OCI-LY1 (cell line): ENCODE measurements at regions not wholly inside any gene's neighbourhood (a gene's known extent, or its start where the extent isn't known, plus 50 kb on each side); places are given as distances from the start of the nearest gene placed in this dataset.
"Not testable (repeated sequence)": the region's sequence is repeated elsewhere in the genome, so short reads cannot be mapped to it uniquely, and the experiment has no call there.

Experiments
- H2AFZ ChIP-seq: fragments of 200-600 bp; sonication (generic), shearing (Covaris generic); 2 replicates; pipeline ENCODE4 v1.6.0; 2014; ENCODE audit warnings: antibody characterized with exemption, mild to moderate bottlenecking, low read length
- H3F3A ChIP-seq: fragments of 200-600 bp; sonication (generic), shearing (Covaris generic); 2 replicates; pipeline ENCODE4 v1.6.0; 2014; ENCODE audit warnings: mild to moderate bottlenecking, antibody characterized with exemption, low read length, moderate library complexity; ENCODE audit not compliant: insufficient read depth
- H3K27ac ChIP-seq: fragments of 200-600 bp; sonication (generic); 2 replicates; pipeline ENCODE4 v1.5.1; 2014; ENCODE audit warnings: low read length, mixed run types, mild to moderate bottlenecking, low read depth; ENCODE audit not compliant: poor library complexity, severe bottlenecking
- H3K27me3 ChIP-seq: fragments of 200-600 bp; sonication (generic); 2 replicates; pipeline ENCODE4 v1.6.0; 2014; ENCODE audit warnings: antibody characterized with exemption, mild to moderate bottlenecking, low read length, moderate library complexity; ENCODE audit not compliant: insufficient read depth
- H3K36me3 ChIP-seq: fragments of 200-600 bp; sonication (generic); 2 replicates; pipeline ENCODE4 v1.6.1; 2014; ENCODE audit warnings: mild to moderate bottlenecking, antibody characterized with exemption, low read length, moderate library complexity, mixed read lengths; ENCODE audit not compliant: insufficient read depth
- H3K4me1 ChIP-seq: fragments of 200-600 bp; sonication (generic); 2 replicates; pipeline ENCODE4 v1.5.1; 2014; ENCODE audit warnings: mild to moderate bottlenecking, low read length, moderate library complexity; ENCODE audit not compliant: insufficient read depth, severe bottlenecking
- H3K4me2 ChIP-seq: fragments of 200-600 bp; sonication (generic), shearing (Covaris generic); 2 replicates; pipeline ENCODE4 v1.6.1; 2014; ENCODE audit warnings: low read length
- H3K4me3 ChIP-seq: fragments of 200-600 bp; sonication (generic); 2 replicates; pipeline ENCODE4 v1.5.1; 2014; ENCODE audit warnings: low read length, low read depth, mild to moderate bottlenecking, mixed read lengths; ENCODE audit not compliant: poor library complexity, severe bottlenecking
- H3K79me2 ChIP-seq: fragments of 200-600 bp; shearing (Covaris generic); 2 replicates; pipeline ENCODE4 v1.6.1; 2016; ENCODE audit warnings: mixed run types, low read length, mixed read lengths; ENCODE audit not compliant: insufficient read depth
- H3K9ac ChIP-seq: fragments of 200-600 bp; sonication (generic), shearing (Covaris generic); 2 replicates; pipeline ENCODE4 v1.6.1; 2014; ENCODE audit warnings: mild to moderate bottlenecking, low read length, mixed read lengths
- H3K9me2 ChIP-seq: fragments of 200-600 bp; sonication (generic), shearing (Covaris generic); 2 replicates; pipeline ENCODE4 v1.6.1; 2014; ENCODE audit warnings: low read depth, mild to moderate bottlenecking, low read length, mixed read lengths
- H3K9me3 ChIP-seq: fragments of 200-600 bp; shearing (Covaris generic); 2 replicates; pipeline ENCODE4 v1.6.1; 2014; ENCODE audit warnings: low read length, mixed read lengths
- H4K20me1 ChIP-seq: fragments of 200-600 bp; sonication (generic), shearing (Covaris generic); 2 replicates; pipeline ENCODE4 v1.6.0; 2016; ENCODE audit warnings: mild to moderate bottlenecking, low read length; ENCODE audit not compliant: insufficient read depth
- EZH2 ChIP-seq: fragments of 200-600 bp; sonication (generic), shearing (Covaris generic); IDR thresholded peaks from 2 replicates; pipeline ENCODE4 v1.8.0; 2017; ENCODE audit warnings: borderline replicate concordance, mixed run types, mild to moderate bottlenecking, antibody characterized with exemption, low read length, moderate library complexity, mixed read lengths
- TF ChIP-seq, protein P1 (sequence below): fragments of 200-600 bp; sonication (generic), shearing (Covaris generic); IDR thresholded peaks from 2 replicates; pipeline ENCODE4 v1.5.1; 2017; ENCODE audit warnings: mild to moderate bottlenecking, antibody characterized with exemption, low read length, moderate library complexity, mixed read lengths

DNA sequence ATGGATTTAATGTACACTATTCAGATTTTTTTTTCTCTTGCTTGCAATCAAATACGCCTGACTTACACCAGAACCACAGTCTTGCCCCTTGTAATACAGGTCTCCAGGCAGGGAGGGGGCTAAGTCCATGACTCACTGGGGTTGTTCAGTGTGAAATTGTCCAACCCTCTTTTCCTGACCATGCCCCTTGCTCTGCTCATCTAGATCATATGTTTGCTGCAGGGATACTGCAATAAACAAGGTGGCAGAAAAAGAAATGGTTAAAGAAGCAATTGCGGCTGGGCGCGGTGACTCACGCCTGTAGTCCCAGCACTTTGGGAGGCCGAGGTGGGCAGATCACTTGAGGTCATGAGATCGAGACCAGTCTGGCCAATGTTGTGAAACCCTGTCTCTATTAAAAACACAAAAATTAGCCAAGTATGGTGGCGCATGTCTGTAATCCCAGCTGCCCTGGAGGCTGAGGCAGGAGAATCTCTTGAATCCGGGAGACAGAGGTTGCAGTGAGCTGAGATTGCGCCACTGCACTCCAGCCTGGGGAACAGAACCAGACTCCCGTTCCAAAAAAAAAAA is 85.5 kb downstream of the TMEM130 start:
- no peaks in the 10 kb centered on the region for H3K79me2 ChIP-seq
- no peak overlapping the region for H3K4me3 ChIP-seq
- no peaks in the 10 kb centered on the region for H3K9me2 ChIP-seq
- H4K20me1 ChIP-seq = no peaks in the 10 kb centered on the region
- no peak overlapping the region for H3K4me2 ChIP-seq
- H3K4me1 ChIP-seq = no peaks in the 10 kb centered on the region
- no peak overlapping the region for H3K27ac ChIP-seq
- no peak overlapping the region for H2AFZ ChIP-seq
- H3K27me3 ChIP-seq = peaks cover 14% of the 10 kb centered on the region
- TF ChIP-seq, protein P1, sequence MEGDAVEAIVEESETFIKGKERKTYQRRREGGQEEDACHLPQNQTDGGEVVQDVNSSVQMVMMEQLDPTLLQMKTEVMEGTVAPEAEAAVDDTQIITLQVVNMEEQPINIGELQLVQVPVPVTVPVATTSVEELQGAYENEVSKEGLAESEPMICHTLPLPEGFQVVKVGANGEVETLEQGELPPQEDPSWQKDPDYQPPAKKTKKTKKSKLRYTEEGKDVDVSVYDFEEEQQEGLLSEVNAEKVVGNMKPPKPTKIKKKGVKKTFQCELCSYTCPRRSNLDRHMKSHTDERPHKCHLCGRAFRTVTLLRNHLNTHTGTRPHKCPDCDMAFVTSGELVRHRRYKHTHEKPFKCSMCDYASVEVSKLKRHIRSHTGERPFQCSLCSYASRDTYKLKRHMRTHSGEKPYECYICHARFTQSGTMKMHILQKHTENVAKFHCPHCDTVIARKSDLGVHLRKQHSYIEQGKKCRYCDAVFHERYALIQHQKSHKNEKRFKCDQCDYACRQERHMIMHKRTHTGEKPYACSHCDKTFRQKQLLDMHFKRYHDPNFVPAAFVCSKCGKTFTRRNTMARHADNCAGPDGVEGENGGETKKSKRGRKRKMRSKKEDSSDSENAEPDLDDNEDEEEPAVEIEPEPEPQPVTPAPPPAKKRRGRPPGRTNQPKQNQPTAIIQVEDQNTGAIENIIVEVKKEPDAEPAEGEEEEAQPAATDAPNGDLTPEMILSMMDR = no peak
- no peak for TF ChIP-seq EZH2
- H3F3A ChIP-seq = no peaks in the 10 kb centered on the region
- no peak overlapping the region for H3K9ac ChIP-seq
- no peaks in the 10 kb centered on the region for H3K9me3 ChIP-seq
- H3K36me3 ChIP-seq = no peaks in the 10 kb centered on the region

DNA sequence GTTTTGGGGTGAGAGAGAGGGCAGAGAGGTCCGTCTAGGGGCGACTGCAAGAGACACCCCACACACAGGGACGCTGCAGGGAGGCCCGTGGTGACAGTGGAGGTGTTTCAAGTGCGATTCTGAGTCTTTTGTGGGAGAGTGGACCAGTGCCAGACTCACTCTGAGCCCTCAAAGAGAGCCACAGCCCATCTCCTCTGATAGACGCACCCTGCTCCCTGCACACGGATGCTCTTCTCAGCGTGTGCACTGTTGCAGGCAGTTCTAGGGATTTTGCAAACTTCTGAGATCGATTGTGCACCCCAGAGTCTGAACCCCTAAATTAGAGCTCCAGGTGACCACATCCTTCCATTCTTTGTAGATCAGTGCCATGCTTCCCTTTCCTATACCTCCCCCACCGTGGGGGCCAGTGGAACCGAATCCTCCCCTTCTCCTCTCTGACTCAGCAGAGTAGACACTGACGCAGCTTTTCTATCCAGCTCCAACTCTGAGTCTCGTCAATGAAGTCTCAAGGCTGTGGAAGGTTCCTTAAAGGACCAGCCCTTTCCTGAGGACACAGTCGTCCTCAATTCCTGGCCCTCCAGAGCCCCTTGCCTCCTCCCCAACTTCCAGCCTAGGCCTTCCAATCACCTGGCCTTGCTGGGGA is 83.8 kb downstream of the TMEM130 start:
- no peak for TF ChIP-seq EZH2
- TF ChIP-seq, protein P1 = no peak
- H3F3A ChIP-seq = no peaks in the 10 kb centered on the region
- no peak overlapping the region for H3K9ac ChIP-seq
- no peak overlapping the region for H3K27ac ChIP-seq
- no peaks in the 10 kb centered on the region for H3K36me3 ChIP-seq
- H4K20me1 ChIP-seq = no peaks in the 10 kb centered on the region
- no peaks in the 10 kb centered on the region for H3K79me2 ChIP-seq
- H2AFZ ChIP-seq = no peak overlapping the region
- H3K4me3 ChIP-seq = no peak overlapping the region
- peaks cover 4% of the 10 kb centered on the region; the same call in 1 of the 2 replicates for H3K27me3 ChIP-seq
- no peaks in the 10 kb centered on the region for H3K9me3 ChIP-seq
- H3K9me2 ChIP-seq = no peaks in the 10 kb centered on the region
- H3K4me2 ChIP-seq = no peak overlapping the region
- no peaks in the 10 kb centered on the region for H3K4me1 ChIP-seq

DNA sequence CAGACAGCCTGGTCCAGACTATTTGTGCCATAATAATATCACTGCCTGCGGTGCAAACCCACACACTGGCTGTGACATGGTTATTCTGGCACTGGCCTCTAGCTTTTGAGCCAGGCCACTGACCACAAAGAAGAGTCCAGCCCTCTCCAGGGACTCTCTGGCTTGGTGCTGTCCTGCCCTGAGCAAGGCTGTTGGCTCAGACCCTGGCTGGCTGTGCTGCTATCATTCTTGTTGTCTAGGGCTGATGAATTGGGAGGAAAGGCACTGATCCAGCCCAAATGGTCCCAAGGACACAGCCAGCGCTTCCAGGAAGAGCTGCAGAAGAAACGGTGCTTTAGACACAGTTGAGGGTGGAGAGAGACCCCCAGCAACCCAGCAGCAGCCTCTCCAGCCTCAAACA is 80.8 kb downstream of the TMEM130 start:
- Histone ChIP-seq H3K9ac (no peak overlapping the region), H3K4me1 (no peaks in the 10 kb centered on the region), H3K27ac (no peak overlapping the region), H3K4me3 (no peak overlapping the region), H3F3A (no peaks in the 10 kb centered on the region), H3K9me3 (no peaks in the 10 kb centered on the region), H3K9me2 (no peaks in the 10 kb centered on the region), H3K4me2 (no peak overlapping the region), H3K27me3 (no peaks in the 10 kb centered on the region; the same call in 1 of the 2 replicates), H3K79me2 (no peaks in the 10 kb centered on the region), H2AFZ (no peak overlapping the region), H3K36me3 (no peaks in the 10 kb centered on the region), H4K20me1 (no peaks in the 10 kb centered on the region)
- TF ChIP-seq, protein P1 = no peak
- TF ChIP-seq EZH2 = no peak

DNA sequence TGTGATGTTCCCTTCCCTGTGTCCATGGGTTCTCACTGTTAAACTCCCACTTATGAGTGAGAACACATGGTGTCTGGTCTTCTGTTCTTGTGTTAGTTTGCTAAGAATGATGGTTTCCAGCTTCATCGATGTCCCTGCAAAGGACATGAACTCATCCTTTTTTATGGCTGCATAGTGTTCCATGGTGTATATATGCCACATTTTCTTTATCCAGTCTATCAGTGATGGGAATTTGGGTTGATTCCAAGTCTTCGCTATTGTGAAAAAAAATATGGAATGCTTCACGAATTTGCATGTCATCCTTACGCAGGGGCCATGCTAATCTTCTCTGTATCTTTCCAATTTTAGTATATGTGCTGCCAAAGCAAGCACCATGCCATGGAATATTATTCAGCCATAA is 75.4 kb downstream of the TMEM130 start:
- H3F3A ChIP-seq, H3K4me1 ChIP-seq, H4K20me1 ChIP-seq, H3K4me2 ChIP-seq, H3K27me3 ChIP-seq, H2AFZ ChIP-seq, H3K27ac ChIP-seq, H3K9ac ChIP-seq, H3K4me3 ChIP-seq, H3K9me3 ChIP-seq, H3K9me2 ChIP-seq, H3K79me2 ChIP-seq, H3K36me3 ChIP-seq: not testable (repeated sequence)
